ENCODE measurements at regions not wholly inside any gene's neighbourhood (a gene's known extent, or its start where the extent isn't known, plus 50 kb on each side); places are given as distances from the start of the nearest gene placed in this dataset.

DNA sequence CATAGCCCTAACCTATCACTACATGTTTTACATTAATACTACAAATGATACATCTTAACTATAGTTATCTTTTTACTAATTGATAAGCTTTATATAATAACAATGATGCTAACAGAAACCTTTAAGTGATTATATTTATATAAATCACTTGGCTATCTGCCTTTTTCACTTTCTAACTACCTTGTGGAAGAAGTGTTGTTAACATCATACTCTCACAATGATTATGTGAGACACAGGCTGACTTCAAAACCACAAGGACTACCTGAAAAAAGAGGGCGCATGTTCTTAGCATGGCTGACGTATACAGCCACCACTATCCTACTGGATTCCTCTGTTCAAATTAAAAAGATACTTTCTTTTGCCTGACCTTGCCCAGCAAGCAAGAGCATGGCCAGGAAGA is 135.3 kb upstream of the SOX5 start:
- Histone ChIP-seq H3K4me2 (ENCODE audit: low read length) (no peak overlapping the region), H3K9me3 (ENCODE audit: control insufficient read depth in 1 of 2, insufficient read depth in 1 of 2, low read depth in 1 of 2, low read length in 2 of 2) (peaks cover 3 to 18% of the 10 kb centered on the region in 2 experiments; a peak in 2 of 4 replicates), H3K4me3 (replicated peaks in 1 of 2; ENCODE audit: low read depth in 1 of 2, low read length in 2 of 2) (no peak overlapping the region), H3K79me2 (ENCODE audit: insufficient read depth, low read length) (no peaks in the 10 kb centered on the region), H3K36me3 (ENCODE audit: control insufficient read depth in 1 of 2, insufficient read depth in 2 of 2, low read length in 2 of 2) (no peaks in the 10 kb centered on the region), H3K9ac (ENCODE audit: low read length) (no peak overlapping the region), H3K27me3 (ENCODE audit: insufficient read depth, low read length) (no peaks in the 10 kb centered on the region), H4K20me1 (ENCODE audit: insufficient read depth) (no peaks in the 10 kb centered on the region), H3K27ac (ENCODE audit: low read depth, low read length) (no peak overlapping the region), H3K9me2 (ENCODE audit: insufficient read depth) (no peaks in the 10 kb centered on the region), H2AFZ (ENCODE audit: low read depth, low read length, poor library complexity, severe bottlenecking) (no peak overlapping the region), H3K4me1 (ENCODE audit: control insufficient read depth in 1 of 2, insufficient read depth in 2 of 2, low read length in 2 of 2) (no peaks in the 10 kb centered on the region)
- ChIA-PET POLR2A (no interaction called here), RAD21 (ENCODE audit: low non-redundant PET in 1 of 2, low total read pairs in 2 of 2, uncharacterized antibody in 2 of 2, unreplicated experiment in 2 of 2) (no interaction called here), CTCF (no interaction called here)
- intact Hi-C loops (cut with micrococcal nuclease) = no loop called here
- no TSS peak for BruUV-seq (replicated peaks)
- DNase-seq (ENCODE audit: low read depth, low spot score) = no peak
- TF ChIP-seq EZH2 (IDR thresholded peaks at IDR 0.05) (no peak), JUND (IDR thresholded peaks at IDR 0.05) (no peak), CBX3 (IDR thresholded peaks at IDR 0.05; ENCODE audit: low read depth) (no peak), CEBPB (IDR thresholded peaks at IDR 0.05; ENCODE audit: low read depth) (no peak), SP1 (IDR thresholded peaks at IDR 0.05; ENCODE audit: low read depth) (no peak), ZFX (IDR thresholded peaks at IDR 0.05) (no peak), EZH2phosphoT487 (IDR thresholded peaks at IDR 0.05; ENCODE audit: borderline replicate concordance) (no peak), FOSL1 (IDR thresholded peaks at IDR 0.05; ENCODE audit: low read depth) (no peak), SRF (IDR thresholded peaks at IDR 0.05; ENCODE audit: low read depth) (no peak), EGR1 (IDR thresholded peaks at IDR 0.05; ENCODE audit: low read depth) (no peak), TCF7L2 (IDR thresholded peaks at IDR 0.05; ENCODE audit: borderline replicate concordance, extremely low read depth, insufficient read depth, insufficient read length) (no peak), ZNF274 (IDR thresholded peaks at IDR 0.05; ENCODE audit: low read depth, low read length) (no peak)
- TF ChIP-seq, protein P1, sequence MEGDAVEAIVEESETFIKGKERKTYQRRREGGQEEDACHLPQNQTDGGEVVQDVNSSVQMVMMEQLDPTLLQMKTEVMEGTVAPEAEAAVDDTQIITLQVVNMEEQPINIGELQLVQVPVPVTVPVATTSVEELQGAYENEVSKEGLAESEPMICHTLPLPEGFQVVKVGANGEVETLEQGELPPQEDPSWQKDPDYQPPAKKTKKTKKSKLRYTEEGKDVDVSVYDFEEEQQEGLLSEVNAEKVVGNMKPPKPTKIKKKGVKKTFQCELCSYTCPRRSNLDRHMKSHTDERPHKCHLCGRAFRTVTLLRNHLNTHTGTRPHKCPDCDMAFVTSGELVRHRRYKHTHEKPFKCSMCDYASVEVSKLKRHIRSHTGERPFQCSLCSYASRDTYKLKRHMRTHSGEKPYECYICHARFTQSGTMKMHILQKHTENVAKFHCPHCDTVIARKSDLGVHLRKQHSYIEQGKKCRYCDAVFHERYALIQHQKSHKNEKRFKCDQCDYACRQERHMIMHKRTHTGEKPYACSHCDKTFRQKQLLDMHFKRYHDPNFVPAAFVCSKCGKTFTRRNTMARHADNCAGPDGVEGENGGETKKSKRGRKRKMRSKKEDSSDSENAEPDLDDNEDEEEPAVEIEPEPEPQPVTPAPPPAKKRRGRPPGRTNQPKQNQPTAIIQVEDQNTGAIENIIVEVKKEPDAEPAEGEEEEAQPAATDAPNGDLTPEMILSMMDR (IDR thresholded peaks at IDR 0.05 in 2 of 3, conservative IDR thresholded peaks at IDR 0.05 in 1 of 3; ENCODE audit: borderline replicate concordance in 1 of 3, insufficient read depth in 1 of 3, low read depth in 2 of 3, low read length in 2 of 3) = no peak
- TF ChIP-seq, protein P2, sequence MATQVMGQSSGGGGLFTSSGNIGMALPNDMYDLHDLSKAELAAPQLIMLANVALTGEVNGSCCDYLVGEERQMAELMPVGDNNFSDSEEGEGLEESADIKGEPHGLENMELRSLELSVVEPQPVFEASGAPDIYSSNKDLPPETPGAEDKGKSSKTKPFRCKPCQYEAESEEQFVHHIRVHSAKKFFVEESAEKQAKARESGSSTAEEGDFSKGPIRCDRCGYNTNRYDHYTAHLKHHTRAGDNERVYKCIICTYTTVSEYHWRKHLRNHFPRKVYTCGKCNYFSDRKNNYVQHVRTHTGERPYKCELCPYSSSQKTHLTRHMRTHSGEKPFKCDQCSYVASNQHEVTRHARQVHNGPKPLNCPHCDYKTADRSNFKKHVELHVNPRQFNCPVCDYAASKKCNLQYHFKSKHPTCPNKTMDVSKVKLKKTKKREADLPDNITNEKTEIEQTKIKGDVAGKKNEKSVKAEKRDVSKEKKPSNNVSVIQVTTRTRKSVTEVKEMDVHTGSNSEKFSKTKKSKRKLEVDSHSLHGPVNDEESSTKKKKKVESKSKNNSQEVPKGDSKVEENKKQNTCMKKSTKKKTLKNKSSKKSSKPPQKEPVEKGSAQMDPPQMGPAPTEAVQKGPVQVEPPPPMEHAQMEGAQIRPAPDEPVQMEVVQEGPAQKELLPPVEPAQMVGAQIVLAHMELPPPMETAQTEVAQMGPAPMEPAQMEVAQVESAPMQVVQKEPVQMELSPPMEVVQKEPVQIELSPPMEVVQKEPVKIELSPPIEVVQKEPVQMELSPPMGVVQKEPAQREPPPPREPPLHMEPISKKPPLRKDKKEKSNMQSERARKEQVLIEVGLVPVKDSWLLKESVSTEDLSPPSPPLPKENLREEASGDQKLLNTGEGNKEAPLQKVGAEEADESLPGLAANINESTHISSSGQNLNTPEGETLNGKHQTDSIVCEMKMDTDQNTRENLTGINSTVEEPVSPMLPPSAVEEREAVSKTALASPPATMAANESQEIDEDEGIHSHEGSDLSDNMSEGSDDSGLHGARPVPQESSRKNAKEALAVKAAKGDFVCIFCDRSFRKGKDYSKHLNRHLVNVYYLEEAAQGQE (IDR thresholded peaks at IDR 0.05; ENCODE audit: low read depth) = no peak
- ATAC-seq = no peak

All from HCT116 (cell line).